Endothelial cell of umbilical vein (primary cell): ENCODE measurements at regions not wholly inside any gene's neighbourhood (a gene's known extent, or its start where the extent isn't known, plus 50 kb on each side); places are given as distances from the start of the nearest gene placed in this dataset.
A peak's percentile ranks its signal among the peaks of the same experiment; 100 is the strongest.

Experiments used
- BruUV-seq: library from RNA; stranded (reverse); fragments of 400-500 nt; replicated peaks from 2 replicates; lab custom pipeline; 2021; lab: Mats Ljungman, UMichigan
- CTCF ChIA-PET: fragments of 300-600, 350-600 bp; sonication (Branson Sonifier 250); formaldehyde crosslinking; loops from one replicate; lab custom pipeline; 2021; ENCODE audit warnings: antibody characterized with exemption, inconsistent platforms; lab: Charles Lee
- POLR2A ChIA-PET: fragments of 300-600, 350-600 bp; sonication (Branson Sonifier 250); formaldehyde crosslinking; loops from one replicate; lab custom pipeline; 2021; ENCODE audit warnings: antibody characterized with exemption, inconsistent platforms; lab: Charles Lee
- DNase-seq: peaks from one replicate; pipeline ENCODE4 v3.0.0-alpha.2; 2011; ENCODE audit warnings: low read depth, low spot score
- FAIRE-seq: peaks from 2 replicates; lab custom pipeline; 2011; peaks lifted over from hg19 to GRCh38; lab: Jason Lieb, UNC
- H2AFZ ChIP-seq: 2 replicates; pipeline ENCODE4 v1.6.0; 2012; ENCODE audit warnings: low read depth, low read length, control low read depth, inconsistent platforms
- H3K27ac ChIP-seq: 2 replicates; pipeline ENCODE4 v1.5.1; 2011; ENCODE audit warnings: low read depth, mild to moderate bottlenecking, control low read depth, low read length, moderate library complexity; ENCODE audit not compliant: insufficient read depth
- H3K27me3 ChIP-seq, 2 experiments: 2 replicates each; pipeline versions ENCODE4 v1.6.0 to v1.6.1; 2011; ENCODE audit warnings: low read length in 2 of 2, mixed read lengths in 1 of 2; ENCODE audit not compliant: control insufficient read depth in 2 of 2, insufficient read depth in 2 of 2
- H3K36me3 ChIP-seq, 2 experiments: 2 replicates in 1 of 2; 3 replicates in 1 of 2; pipeline ENCODE4 v1.5.1; 2011; ENCODE audit warnings: low read length in 2 of 2, mild to moderate bottlenecking in 1 of 2, moderate library complexity in 1 of 2; ENCODE audit not compliant: control insufficient read depth in 2 of 2, insufficient read depth in 2 of 2; ENCODE audit errors: extremely low read depth in 1 of 2
- H3K4me1 ChIP-seq: 3 replicates; pipeline ENCODE4 v1.5.1; 2011; ENCODE audit warnings: mild to moderate bottlenecking, low read length; ENCODE audit not compliant: control insufficient read depth, insufficient read depth; ENCODE audit errors: extremely low read depth
- H3K4me2 ChIP-seq: 2 replicates; pipeline ENCODE4 v1.6.1; 2011; ENCODE audit warnings: low read length, control low read depth, mixed read lengths; ENCODE audit not compliant: insufficient read depth
- H3K4me3 ChIP-seq, 3 experiments: fragments of 200-600 bp in 1 of 3; sonication (generic), shearing (Covaris generic) in 1 of 3; replicated peaks in 1 of 3; 2 replicates each; pipeline ENCODE4 v1.5.1; 2011 to 2016; ENCODE audit warnings: control low read depth in 3 of 3, low read length in 3 of 3, mild to moderate bottlenecking in 2 of 3, inconsistent platforms in 1 of 3, low read depth in 1 of 3, moderate library complexity in 1 of 3; ENCODE audit not compliant: insufficient read depth in 1 of 3
- H3K79me2 ChIP-seq: 2 replicates; pipeline ENCODE4 v1.6.0; 2012; ENCODE audit warnings: low read length, inconsistent platforms; ENCODE audit not compliant: control insufficient read depth, insufficient read depth
- H3K9ac ChIP-seq: replicated peaks from 2 replicates; pipeline ENCODE3; 2011; ENCODE audit warnings: low read length, control low read depth; ENCODE audit not compliant: insufficient read depth; ENCODE audit errors: extremely low read depth
- H3K9me1 ChIP-seq: replicated peaks from 3 replicates; pipeline ENCODE4 v1.6.0; 2011; ENCODE audit warnings: mild to moderate bottlenecking, low read length; ENCODE audit not compliant: control insufficient read depth, insufficient read depth; ENCODE audit errors: extremely low read depth
- H3K9me3 ChIP-seq: replicated peaks from 2 replicates; pipeline ENCODE4 v1.5.1; 2012; ENCODE audit warnings: low read length, inconsistent platforms; ENCODE audit not compliant: control insufficient read depth, insufficient read depth
- H4K20me1 ChIP-seq: replicated peaks from 2 replicates; pipeline ENCODE3; 2011; ENCODE audit warnings: mild to moderate bottlenecking, low read length; ENCODE audit not compliant: control insufficient read depth, insufficient read depth; ENCODE audit errors: extremely low read depth
- EZH2 ChIP-seq: IDR thresholded peaks from 2 replicates; pipeline ENCODE4 v1.6.1; 2012; ENCODE audit warnings: borderline replicate concordance, low read depth, mild to moderate bottlenecking, moderate library complexity, low read length, inconsistent platforms; ENCODE audit not compliant: severe bottlenecking
- FOS ChIP-seq: IDR thresholded peaks from 2 replicates; pipeline ENCODE4 v1.6.1; 2011; ENCODE audit warnings: mild to moderate bottlenecking, low read length, moderate library complexity, borderline replicate concordance; ENCODE audit not compliant: insufficient read depth
- GATA2 ChIP-seq: IDR thresholded peaks from 2 replicates; pipeline ENCODE4 v1.7.0; 2011; ENCODE audit warnings: low read depth, mild to moderate bottlenecking, moderate library complexity, mixed read lengths, low read length; ENCODE audit not compliant: insufficient read length, insufficient read depth
- JUN ChIP-seq: IDR thresholded peaks from 2 replicates; pipeline ENCODE4 v1.6.1; 2011; ENCODE audit warnings: borderline replicate concordance, low read depth; ENCODE audit not compliant: insufficient read length, insufficient read depth
- MYC ChIP-seq: IDR thresholded peaks from one replicate; pipeline ENCODE4 v1.6.1; 2011; ENCODE audit warnings: mild to moderate bottlenecking, low read depth, low read length
- POLR2A ChIP-seq: IDR thresholded peaks from 2 replicates; pipeline ENCODE4 v1.6.1; 2012; ENCODE audit warnings: low read depth, mild to moderate bottlenecking, control low read depth, low read length
- POLR2AphosphoS5 ChIP-seq: IDR thresholded peaks from 2 replicates; pipeline ENCODE4 v1.6.1; 2012; ENCODE audit warnings: low read depth, mild to moderate bottlenecking, control low read depth, low read length, moderate library complexity; ENCODE audit not compliant: insufficient read depth
- dilution Hi-C: fragments of 300-500 bp; cut with MboI; formaldehyde crosslinking; loops from one replicate; pipeline ENCODE4 v1.15.0; 2019; ENCODE audit warnings: low sequenced_read_pairs; ENCODE audit not compliant: extremely low pct_ligation_motif_present
- intact Hi-C: fragments of 100-400 bp; cut with micrococcal nuclease; formaldehyde crosslinking; loops from one replicate; pipeline ENCODE4 v1.10.0; 2022
- TF ChIP-seq, protein P1 (sequence below), 2 donors: IDR thresholded peaks; 1 replicate in 1 of 2; 2 replicates in 1 of 2; pipeline ENCODE4 v1.5.1; 2011; ENCODE audit warnings: low read length in 2 of 2, mild to moderate bottlenecking in 2 of 2, moderate library complexity in 2 of 2, control low read depth in 1 of 2, inconsistent platforms in 1 of 2, low read depth in 1 of 2; ENCODE audit not compliant: insufficient read depth in 1 of 2; ENCODE audit errors: extremely low read depth in 1 of 2
- TF ChIP-seq, protein P2 (sequence below): IDR thresholded peaks from 2 replicates; pipeline ENCODE4 v1.6.1; 2011; ENCODE audit not compliant: insufficient read depth, insufficient read length

DNA sequence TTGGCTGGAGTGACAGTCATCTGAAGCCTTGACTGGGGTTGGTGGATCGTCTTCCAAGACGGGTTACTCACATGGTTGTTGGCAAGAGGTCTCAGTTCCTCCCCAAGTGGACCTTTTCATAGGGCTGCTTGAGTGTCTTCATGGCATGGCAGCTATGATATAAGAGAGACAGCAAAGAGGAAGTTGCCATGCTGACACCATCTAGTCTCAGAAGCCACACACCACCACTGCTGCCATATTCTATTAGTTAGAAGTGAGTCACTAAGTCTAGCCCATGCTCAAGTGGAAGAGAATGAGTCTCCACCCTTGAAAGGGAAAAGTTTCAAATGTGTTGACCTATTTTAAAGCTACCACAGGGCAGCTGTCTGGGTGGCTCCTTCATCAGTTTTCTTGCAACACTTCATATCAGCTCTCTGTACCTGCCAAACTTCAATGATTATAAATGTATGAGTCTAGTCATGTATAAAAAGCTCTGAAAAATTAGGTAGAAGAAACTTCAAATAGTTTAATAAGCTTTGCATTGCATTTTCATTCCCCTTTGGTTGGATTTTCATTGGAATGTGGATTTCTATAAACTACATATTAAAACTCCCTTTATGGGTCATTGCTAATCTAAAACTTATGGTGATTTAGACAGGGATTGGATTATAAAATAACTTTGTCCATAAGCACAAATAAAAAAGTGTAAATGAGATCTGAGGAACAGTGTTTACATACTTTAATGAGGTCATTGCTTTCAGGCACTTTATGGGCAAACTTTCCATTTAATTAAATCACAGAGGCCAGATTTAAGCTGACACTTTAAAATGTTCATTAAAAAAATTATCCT, 68.0 kb upstream of the ATXN3L start:
- no TSS peak for BruUV-seq
- intact Hi-C loops: no loop called here
- H3K9me3 ChIP-seq: no peaks in the 10 kb centered on the region
- no peaks in the 10 kb centered on the region for H3K36me3 ChIP-seq
- CTCF ChIA-PET: no interaction called here
- dilution Hi-C loops: no loop called here
- H2AFZ ChIP-seq: peak overlapping the region; percentile 51
- no peak for DNase-seq
- H3K9ac ChIP-seq: no peak overlapping the region
- no peak overlapping the region for H3K4me3 ChIP-seq
- POLR2A ChIA-PET: no interaction called here
- no peak for FAIRE-seq
- no peaks in the 10 kb centered on the region for H4K20me1 ChIP-seq
- no peaks in the 10 kb centered on the region for H3K27me3 ChIP-seq
- no peaks in the 10 kb centered on the region for H3K9me1 ChIP-seq
- no peak for TF ChIP-seq EZH2
- H3K4me2 ChIP-seq: no peak overlapping the region
- no peaks in the 10 kb centered on the region for H3K4me1 ChIP-seq
- no peaks in the 10 kb centered on the region for H3K79me2 ChIP-seq
- H3K27ac ChIP-seq: no peak overlapping the region

DNA sequence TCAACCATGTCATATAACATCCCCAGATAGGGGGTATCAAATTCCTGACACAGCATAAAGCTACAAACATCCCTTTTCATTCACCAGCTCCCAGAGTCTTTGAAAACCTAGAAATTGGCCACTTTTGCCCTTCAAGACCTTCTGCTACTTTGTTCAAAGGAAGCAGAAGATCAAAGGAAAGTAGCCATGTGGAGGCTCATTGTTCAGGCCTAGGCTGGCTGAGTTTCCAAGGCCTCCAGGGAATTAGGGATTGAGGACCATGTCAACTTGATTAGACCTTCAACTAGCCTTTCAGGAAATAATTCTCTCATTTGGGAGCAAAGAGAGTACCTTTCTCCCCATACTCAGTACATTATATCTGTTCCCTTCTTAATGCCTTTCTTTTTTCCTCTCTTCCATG, 66.8 kb upstream of the ATXN3L start:
- TF ChIP-seq FOS (no peak), POLR2AphosphoS5 (no peak), MYC (no peak), EZH2 (no peak), JUN (no peak), POLR2A (no peak), GATA2 (no peak)
- TF ChIP-seq, protein P1, sequence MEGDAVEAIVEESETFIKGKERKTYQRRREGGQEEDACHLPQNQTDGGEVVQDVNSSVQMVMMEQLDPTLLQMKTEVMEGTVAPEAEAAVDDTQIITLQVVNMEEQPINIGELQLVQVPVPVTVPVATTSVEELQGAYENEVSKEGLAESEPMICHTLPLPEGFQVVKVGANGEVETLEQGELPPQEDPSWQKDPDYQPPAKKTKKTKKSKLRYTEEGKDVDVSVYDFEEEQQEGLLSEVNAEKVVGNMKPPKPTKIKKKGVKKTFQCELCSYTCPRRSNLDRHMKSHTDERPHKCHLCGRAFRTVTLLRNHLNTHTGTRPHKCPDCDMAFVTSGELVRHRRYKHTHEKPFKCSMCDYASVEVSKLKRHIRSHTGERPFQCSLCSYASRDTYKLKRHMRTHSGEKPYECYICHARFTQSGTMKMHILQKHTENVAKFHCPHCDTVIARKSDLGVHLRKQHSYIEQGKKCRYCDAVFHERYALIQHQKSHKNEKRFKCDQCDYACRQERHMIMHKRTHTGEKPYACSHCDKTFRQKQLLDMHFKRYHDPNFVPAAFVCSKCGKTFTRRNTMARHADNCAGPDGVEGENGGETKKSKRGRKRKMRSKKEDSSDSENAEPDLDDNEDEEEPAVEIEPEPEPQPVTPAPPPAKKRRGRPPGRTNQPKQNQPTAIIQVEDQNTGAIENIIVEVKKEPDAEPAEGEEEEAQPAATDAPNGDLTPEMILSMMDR (IDR thresholded peaks at IDR 0.05; ENCODE audit: extremely low read depth in 1 of 2, insufficient read depth in 1 of 2, low read depth in 1 of 2, low read length in 2 of 2): no peak
- TF ChIP-seq, protein P2, sequence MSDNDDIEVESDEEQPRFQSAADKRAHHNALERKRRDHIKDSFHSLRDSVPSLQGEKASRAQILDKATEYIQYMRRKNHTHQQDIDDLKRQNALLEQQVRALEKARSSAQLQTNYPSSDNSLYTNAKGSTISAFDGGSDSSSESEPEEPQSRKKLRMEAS: no peak
- H2AFZ ChIP-seq: no peak overlapping the region
- H3K27ac ChIP-seq: no peak overlapping the region
- DNase-seq (no peak), FAIRE-seq (no peak)
- BruUV-seq: no TSS peak
- H3K4me3 ChIP-seq: no peak overlapping the region
- CTCF ChIA-PET: no interaction called here
- intact Hi-C loops: no loop called here
- H3K27me3 ChIP-seq: no peaks in the 10 kb centered on the region
- POLR2A ChIA-PET: no interaction called here
- H3K36me3 ChIP-seq: no peaks in the 10 kb centered on the region
- no peaks in the 10 kb centered on the region for H3K79me2 ChIP-seq
- no peak overlapping the region for H3K9ac ChIP-seq
- dilution Hi-C loops: no loop called here
- no peaks in the 10 kb centered on the region for H4K20me1 ChIP-seq
- no peaks in the 10 kb centered on the region for H3K9me1 ChIP-seq
- H3K9me3 ChIP-seq: no peaks in the 10 kb centered on the region
- no peaks in the 10 kb centered on the region for H3K4me1 ChIP-seq
- H3K4me2 ChIP-seq: no peak overlapping the region
